ENCODE measurements at regions not wholly inside any gene's neighbourhood (a gene's known extent, or its start where the extent isn't known, plus 50 kb on each side); places are given as distances from the start of the nearest gene placed in this dataset.

- POLR2A ChIA-PET, result no interaction called here
- CTCF ChIA-PET, result no interaction called here
- no peak overlapping the region for H3K4me3 ChIP-seq (ENCODE audit: low read depth in 2 of 2, low read length in 2 of 2)
- DNase-seq (ENCODE audit: low read depth, low spot score), result no peak
- no peak overlapping the region for H3K27ac ChIP-seq (ENCODE audit: low read length)
- BruUV-seq (replicated peaks), result no TSS peak
- no peaks in the 10 kb centered on the region for H3K36me3 ChIP-seq (ENCODE audit: control insufficient read depth, insufficient read depth, low read length)
- no peaks in the 10 kb centered on the region for H3K27me3 ChIP-seq (ENCODE audit: control insufficient read depth, insufficient read depth, low read length)
- in situ Hi-C loops (cut with HindIII; ENCODE audit: low pct_unique_long_range_greater_than_20kb, low sequenced_read_pairs), result no loop called here
- intact Hi-C loops (cut with micrococcal nuclease; ENCODE audit: unreplicated experiment), result no loop called here
- TF ChIP-seq, protein P1, sequence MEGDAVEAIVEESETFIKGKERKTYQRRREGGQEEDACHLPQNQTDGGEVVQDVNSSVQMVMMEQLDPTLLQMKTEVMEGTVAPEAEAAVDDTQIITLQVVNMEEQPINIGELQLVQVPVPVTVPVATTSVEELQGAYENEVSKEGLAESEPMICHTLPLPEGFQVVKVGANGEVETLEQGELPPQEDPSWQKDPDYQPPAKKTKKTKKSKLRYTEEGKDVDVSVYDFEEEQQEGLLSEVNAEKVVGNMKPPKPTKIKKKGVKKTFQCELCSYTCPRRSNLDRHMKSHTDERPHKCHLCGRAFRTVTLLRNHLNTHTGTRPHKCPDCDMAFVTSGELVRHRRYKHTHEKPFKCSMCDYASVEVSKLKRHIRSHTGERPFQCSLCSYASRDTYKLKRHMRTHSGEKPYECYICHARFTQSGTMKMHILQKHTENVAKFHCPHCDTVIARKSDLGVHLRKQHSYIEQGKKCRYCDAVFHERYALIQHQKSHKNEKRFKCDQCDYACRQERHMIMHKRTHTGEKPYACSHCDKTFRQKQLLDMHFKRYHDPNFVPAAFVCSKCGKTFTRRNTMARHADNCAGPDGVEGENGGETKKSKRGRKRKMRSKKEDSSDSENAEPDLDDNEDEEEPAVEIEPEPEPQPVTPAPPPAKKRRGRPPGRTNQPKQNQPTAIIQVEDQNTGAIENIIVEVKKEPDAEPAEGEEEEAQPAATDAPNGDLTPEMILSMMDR (IDR thresholded peaks at IDR 0.05), result no peak
- TF ChIP-seq SIN3A (IDR thresholded peaks at IDR 0.05; ENCODE audit: borderline replicate concordance, insufficient read depth, low read depth, low read length) (no peak), POLR2AphosphoS5 (IDR thresholded peaks at IDR 0.05; ENCODE audit: low read depth, low read length) (no peak), TCF7L2 (IDR thresholded peaks at IDR 0.05; ENCODE audit: low read depth, low read length) (no peak)
- TF ChIP-seq, protein P2, sequence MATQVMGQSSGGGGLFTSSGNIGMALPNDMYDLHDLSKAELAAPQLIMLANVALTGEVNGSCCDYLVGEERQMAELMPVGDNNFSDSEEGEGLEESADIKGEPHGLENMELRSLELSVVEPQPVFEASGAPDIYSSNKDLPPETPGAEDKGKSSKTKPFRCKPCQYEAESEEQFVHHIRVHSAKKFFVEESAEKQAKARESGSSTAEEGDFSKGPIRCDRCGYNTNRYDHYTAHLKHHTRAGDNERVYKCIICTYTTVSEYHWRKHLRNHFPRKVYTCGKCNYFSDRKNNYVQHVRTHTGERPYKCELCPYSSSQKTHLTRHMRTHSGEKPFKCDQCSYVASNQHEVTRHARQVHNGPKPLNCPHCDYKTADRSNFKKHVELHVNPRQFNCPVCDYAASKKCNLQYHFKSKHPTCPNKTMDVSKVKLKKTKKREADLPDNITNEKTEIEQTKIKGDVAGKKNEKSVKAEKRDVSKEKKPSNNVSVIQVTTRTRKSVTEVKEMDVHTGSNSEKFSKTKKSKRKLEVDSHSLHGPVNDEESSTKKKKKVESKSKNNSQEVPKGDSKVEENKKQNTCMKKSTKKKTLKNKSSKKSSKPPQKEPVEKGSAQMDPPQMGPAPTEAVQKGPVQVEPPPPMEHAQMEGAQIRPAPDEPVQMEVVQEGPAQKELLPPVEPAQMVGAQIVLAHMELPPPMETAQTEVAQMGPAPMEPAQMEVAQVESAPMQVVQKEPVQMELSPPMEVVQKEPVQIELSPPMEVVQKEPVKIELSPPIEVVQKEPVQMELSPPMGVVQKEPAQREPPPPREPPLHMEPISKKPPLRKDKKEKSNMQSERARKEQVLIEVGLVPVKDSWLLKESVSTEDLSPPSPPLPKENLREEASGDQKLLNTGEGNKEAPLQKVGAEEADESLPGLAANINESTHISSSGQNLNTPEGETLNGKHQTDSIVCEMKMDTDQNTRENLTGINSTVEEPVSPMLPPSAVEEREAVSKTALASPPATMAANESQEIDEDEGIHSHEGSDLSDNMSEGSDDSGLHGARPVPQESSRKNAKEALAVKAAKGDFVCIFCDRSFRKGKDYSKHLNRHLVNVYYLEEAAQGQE (IDR thresholded peaks at IDR 0.05; ENCODE audit: insufficient read depth in 1 of 2, low read depth in 2 of 2, low read length in 1 of 2), result no peak
- no peak for ATAC-seq
- H3K9me3 ChIP-seq (ENCODE audit: control insufficient read depth, insufficient read depth, low read depth, low read length), result no peaks in the 10 kb centered on the region
- no peaks in the 10 kb centered on the region for H3K4me1 ChIP-seq (ENCODE audit: control insufficient read depth, insufficient read depth, low read length)
Measured at GRCh38 chr5:155274484-155274883, 260.9 kb downstream of the KIF4B start.

GRCh38 chr5:155275222-155275621, 261.7 kb downstream of the KIF4B start:
- ATAC-seq, result no peak
- intact Hi-C loops (cut with micrococcal nuclease; ENCODE audit: unreplicated experiment), result no loop called here

More at GRCh38 chr5:155275222-155275621, 261.7 kb downstream of the KIF4B start:
- no peaks in the 10 kb centered on the region for H3K27me3 ChIP-seq (ENCODE audit: control insufficient read depth, insufficient read depth, low read length)
- no peaks in the 10 kb centered on the region for H3K9me3 ChIP-seq (ENCODE audit: control insufficient read depth, insufficient read depth, low read depth, low read length)
- ChIA-PET CTCF (no interaction called here), POLR2A (no interaction called here)
- in situ Hi-C loops (cut with HindIII; ENCODE audit: low pct_unique_long_range_greater_than_20kb, low sequenced_read_pairs), result no loop called here
- TF ChIP-seq, protein P2 (IDR thresholded peaks at IDR 0.05; ENCODE audit: insufficient read depth in 1 of 2, low read depth in 2 of 2, low read length in 1 of 2), result no peak
- TF ChIP-seq, protein P1 (IDR thresholded peaks at IDR 0.05), result no peak
- TF ChIP-seq SIN3A (IDR thresholded peaks at IDR 0.05; ENCODE audit: borderline replicate concordance, insufficient read depth, low read depth, low read length) (no peak), TCF7L2 (IDR thresholded peaks at IDR 0.05; ENCODE audit: low read depth, low read length) (no peak), POLR2AphosphoS5 (IDR thresholded peaks at IDR 0.05; ENCODE audit: low read depth, low read length) (no peak)
- H3K4me3 ChIP-seq (ENCODE audit: low read depth in 2 of 2, low read length in 2 of 2), result no peak overlapping the region
- no peaks in the 10 kb centered on the region for H3K4me1 ChIP-seq (ENCODE audit: control insufficient read depth, insufficient read depth, low read length)
- BruUV-seq (replicated peaks), result no TSS peak
- no peaks in the 10 kb centered on the region for H3K36me3 ChIP-seq (ENCODE audit: control insufficient read depth, insufficient read depth, low read length)
- no peak overlapping the region for H3K27ac ChIP-seq (ENCODE audit: low read length)
- no peak for DNase-seq (ENCODE audit: low read depth, low spot score)
